ENCODE measurements at regions not wholly inside any gene's neighbourhood (a gene's known extent, or its start where the extent isn't known, plus 50 kb on each side); places are given as distances from the start of the nearest gene placed in this dataset.

DNA sequence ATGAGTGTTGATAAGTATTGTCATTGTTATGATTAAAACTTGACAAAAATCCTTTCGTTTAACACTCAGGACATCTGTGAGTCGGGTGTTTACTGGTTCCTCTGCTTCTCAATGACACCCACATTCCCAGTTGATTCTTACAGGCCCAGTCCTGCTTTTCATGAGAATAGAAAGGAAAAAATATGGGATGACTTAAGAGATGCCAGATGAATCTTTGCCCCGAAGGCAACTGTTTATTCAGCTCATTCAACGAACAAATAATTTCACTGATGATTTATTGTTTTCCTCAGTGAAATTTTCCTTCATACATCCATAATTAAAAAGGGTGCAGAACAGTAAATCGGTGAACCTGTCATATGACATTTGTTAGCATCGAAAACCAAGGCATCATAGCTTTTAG lies 452.4 kb upstream of the WWC1 start:
- no peak overlapping the region for H3K4me3 ChIP-seq (ENCODE audit: low read depth, low read length)
- TF ChIP-seq MYC (IDR thresholded peaks at IDR 0.05; ENCODE audit: low read depth, low read length) (no peak), POLR2A (IDR thresholded peaks at IDR 0.05; ENCODE audit: extremely low read depth, insufficient read length) (no peak)
- TF ChIP-seq, protein P1, sequence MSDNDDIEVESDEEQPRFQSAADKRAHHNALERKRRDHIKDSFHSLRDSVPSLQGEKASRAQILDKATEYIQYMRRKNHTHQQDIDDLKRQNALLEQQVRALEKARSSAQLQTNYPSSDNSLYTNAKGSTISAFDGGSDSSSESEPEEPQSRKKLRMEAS (IDR thresholded peaks at IDR 0.05; ENCODE audit: low read depth, low read length): no peak
- TF ChIP-seq, protein P2, sequence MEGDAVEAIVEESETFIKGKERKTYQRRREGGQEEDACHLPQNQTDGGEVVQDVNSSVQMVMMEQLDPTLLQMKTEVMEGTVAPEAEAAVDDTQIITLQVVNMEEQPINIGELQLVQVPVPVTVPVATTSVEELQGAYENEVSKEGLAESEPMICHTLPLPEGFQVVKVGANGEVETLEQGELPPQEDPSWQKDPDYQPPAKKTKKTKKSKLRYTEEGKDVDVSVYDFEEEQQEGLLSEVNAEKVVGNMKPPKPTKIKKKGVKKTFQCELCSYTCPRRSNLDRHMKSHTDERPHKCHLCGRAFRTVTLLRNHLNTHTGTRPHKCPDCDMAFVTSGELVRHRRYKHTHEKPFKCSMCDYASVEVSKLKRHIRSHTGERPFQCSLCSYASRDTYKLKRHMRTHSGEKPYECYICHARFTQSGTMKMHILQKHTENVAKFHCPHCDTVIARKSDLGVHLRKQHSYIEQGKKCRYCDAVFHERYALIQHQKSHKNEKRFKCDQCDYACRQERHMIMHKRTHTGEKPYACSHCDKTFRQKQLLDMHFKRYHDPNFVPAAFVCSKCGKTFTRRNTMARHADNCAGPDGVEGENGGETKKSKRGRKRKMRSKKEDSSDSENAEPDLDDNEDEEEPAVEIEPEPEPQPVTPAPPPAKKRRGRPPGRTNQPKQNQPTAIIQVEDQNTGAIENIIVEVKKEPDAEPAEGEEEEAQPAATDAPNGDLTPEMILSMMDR (IDR thresholded peaks at IDR 0.05; ENCODE audit: low read depth, low read length): no peak
- DNase-seq (ENCODE audit: low read depth): no peak

DNA sequence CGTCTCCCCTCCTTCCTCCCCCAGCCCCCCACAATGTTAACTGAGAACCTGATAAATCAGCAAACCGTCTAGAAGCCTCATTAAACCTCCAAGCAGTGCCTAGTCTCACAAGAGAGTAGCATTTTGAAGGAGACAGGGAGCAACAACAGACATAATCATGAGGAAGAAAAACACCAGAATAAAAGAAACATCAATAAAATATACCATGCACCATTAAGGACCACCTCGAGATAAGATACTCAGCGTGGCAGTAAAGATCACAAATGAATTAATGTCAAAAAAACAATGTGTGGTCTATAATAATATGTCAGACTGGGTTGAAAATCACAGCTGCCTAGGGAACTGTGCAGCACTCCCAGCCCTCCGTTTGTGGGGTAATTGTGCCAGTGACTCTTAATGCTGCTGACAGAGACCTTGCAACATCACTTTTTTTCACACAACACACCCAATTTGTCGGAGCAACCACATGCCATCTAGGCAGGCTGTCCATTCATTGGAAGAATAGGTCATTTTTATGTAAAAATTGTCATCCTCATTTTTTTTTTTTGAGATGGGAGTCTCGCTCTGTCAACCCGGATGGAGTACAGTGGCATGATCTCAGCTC lies 450.8 kb upstream of the WWC1 start:
- no peak overlapping the region for H3K4me3 ChIP-seq (ENCODE audit: low read depth, low read length)
- TF ChIP-seq, protein P2 (IDR thresholded peaks at IDR 0.05; ENCODE audit: low read depth, low read length): no peak
- TF ChIP-seq, protein P1 (IDR thresholded peaks at IDR 0.05; ENCODE audit: low read depth, low read length): no peak
- TF ChIP-seq POLR2A (IDR thresholded peaks at IDR 0.05; ENCODE audit: extremely low read depth, insufficient read length): no peak
- TF ChIP-seq MYC (IDR thresholded peaks at IDR 0.05; ENCODE audit: low read depth, low read length): no peak
- DNase-seq (ENCODE audit: low read depth): no peak

DNA sequence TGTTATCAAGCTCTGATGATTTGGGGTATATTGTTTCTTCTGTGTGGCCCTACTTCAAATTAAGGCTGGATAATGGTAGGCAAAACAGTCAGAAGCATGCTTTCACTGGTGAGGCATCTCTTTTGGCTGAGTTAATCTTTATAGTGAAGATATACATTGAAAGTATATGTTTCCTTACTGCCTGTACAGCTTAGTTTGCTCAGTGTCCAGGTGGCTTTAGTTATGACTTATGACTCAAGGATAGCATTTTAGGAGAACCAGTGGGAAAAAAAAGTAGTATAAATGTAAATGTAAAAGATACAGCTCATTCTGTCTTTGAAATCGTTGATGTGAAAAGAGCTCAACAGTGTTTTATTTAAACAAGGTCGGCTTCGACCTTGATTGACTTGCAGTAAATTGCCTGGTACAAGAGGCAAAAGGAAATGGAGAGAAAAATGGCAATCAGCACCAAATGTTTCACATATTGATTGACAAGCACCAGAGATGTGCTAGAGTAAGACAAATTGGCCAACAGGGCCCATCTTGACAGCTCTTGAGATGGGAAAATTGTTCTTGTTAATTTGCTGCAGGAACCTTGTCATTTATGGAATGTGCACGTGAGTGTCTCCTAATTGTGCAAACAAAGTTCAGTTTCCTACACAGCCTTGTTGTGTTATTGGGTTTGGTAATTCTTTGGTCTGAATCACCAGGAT lies 447.4 kb upstream of the WWC1 start:
- DNase-seq (ENCODE audit: low read depth): peak; percentile 2
- no peak overlapping the region for H3K4me3 ChIP-seq (ENCODE audit: low read depth, low read length)

DNA sequence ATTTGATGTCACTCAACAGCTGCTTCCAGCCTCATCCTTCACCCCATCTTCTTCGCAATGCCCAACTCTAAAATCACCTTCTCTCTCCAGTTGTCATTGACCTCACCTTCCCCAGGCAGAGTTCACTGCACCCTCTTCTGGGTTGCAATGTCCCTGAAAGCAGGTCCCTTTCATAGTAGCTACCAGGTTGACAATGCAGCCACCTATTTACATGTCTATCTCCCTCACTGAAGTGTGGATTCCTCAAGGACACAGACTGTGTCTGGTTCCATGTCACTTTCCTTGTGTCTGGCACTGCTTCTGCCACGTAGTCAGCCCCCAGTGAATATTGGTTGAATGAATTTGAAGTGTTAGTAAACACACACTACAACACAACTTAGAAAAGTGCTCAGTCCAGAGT lies 445.5 kb upstream of the WWC1 start:
- no peak overlapping the region for H3K4me3 ChIP-seq (ENCODE audit: low read depth, low read length)
- no peak for DNase-seq (ENCODE audit: low read depth)
- TF ChIP-seq POLR2A (IDR thresholded peaks at IDR 0.05; ENCODE audit: extremely low read depth, insufficient read length): no peak
- TF ChIP-seq, protein P2 (IDR thresholded peaks at IDR 0.05; ENCODE audit: low read depth, low read length): no peak
- TF ChIP-seq, protein P1 (IDR thresholded peaks at IDR 0.05; ENCODE audit: low read depth, low read length): no peak
- no peak for TF ChIP-seq MYC (IDR thresholded peaks at IDR 0.05; ENCODE audit: low read depth, low read length)

More for the DNA sequence above, 447.4 kb upstream of the WWC1 start:
- TF ChIP-seq, protein P2 (IDR thresholded peaks at IDR 0.05; ENCODE audit: low read depth, low read length): no peak
- no peak for TF ChIP-seq POLR2A (IDR thresholded peaks at IDR 0.05; ENCODE audit: extremely low read depth, insufficient read length)
- TF ChIP-seq MYC (IDR thresholded peaks at IDR 0.05; ENCODE audit: low read depth, low read length): no peak
- TF ChIP-seq, protein P1 (IDR thresholded peaks at IDR 0.05; ENCODE audit: low read depth, low read length): no peak

DNA sequence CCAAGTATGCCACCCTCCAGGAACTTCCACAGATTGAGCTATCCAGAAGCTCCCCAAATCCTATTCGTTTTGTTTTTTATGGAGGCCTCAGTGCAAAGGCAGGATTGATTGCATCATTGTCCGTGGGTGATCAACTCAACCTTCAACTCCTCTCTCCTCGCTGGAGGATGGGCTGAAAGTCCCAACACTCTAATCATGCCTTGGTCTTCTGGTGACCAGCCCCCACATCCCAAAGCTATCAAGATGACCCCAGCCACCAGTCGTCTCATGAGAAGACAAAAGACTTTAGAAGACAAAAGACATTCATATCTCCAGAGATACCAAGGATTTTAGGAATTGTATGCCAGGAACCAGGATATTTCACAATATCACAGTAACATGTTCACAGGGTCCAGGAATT lies 441.6 kb upstream of the WWC1 start:
- H3K4me3 ChIP-seq (ENCODE audit: low read depth, low read length): no peak overlapping the region
- TF ChIP-seq, protein P2 (IDR thresholded peaks at IDR 0.05; ENCODE audit: low read depth, low read length): no peak
- TF ChIP-seq POLR2A (IDR thresholded peaks at IDR 0.05; ENCODE audit: extremely low read depth, insufficient read length) (no peak), MYC (IDR thresholded peaks at IDR 0.05; ENCODE audit: low read depth, low read length) (no peak)
- TF ChIP-seq, protein P1 (IDR thresholded peaks at IDR 0.05; ENCODE audit: low read depth, low read length): no peak
- DNase-seq (ENCODE audit: low read depth): no peak

Data from NB4 (cell line).